ENCODE measurements at regions not wholly inside any gene's neighbourhood (a gene's known extent, or its start where the extent isn't known, plus 50 kb on each side); places are given as distances from the start of the nearest gene placed in this dataset.

- Histone ChIP-seq H3K9ac (ENCODE audit: low read length) (no peak overlapping the region), H3K27me3 (ENCODE audit: control insufficient read depth in 1 of 2, insufficient read depth in 2 of 2, low read length in 2 of 2) (no peaks in the 10 kb centered on the region), H3K9me3 (ENCODE audit: low read length) (no peaks in the 10 kb centered on the region), H3K27ac (ENCODE audit: low read depth, low read length) (no peak overlapping the region), H3K4me3 (ENCODE audit: low read depth in 1 of 2, low read length in 2 of 2) (no peak overlapping the region), H3K4me1 (ENCODE audit: insufficient read depth, low read length) (peaks cover 8% of the 10 kb centered on the region), H3K36me3 (ENCODE audit: insufficient read depth, low read length) (no peaks in the 10 kb centered on the region)
Observed at GRCh38 chr10:117471344-117471874, 71.1 kb upstream of the EMX2 start.

- Histone ChIP-seq H3K9ac (ENCODE audit: low read length) (no peak overlapping the region), H3K27me3 (ENCODE audit: control insufficient read depth in 1 of 2, insufficient read depth in 2 of 2, low read length in 2 of 2) (no peaks in the 10 kb centered on the region), H3K4me3 (ENCODE audit: low read depth in 1 of 2, low read length in 2 of 2) (no peak overlapping the region), H3K4me1 (ENCODE audit: insufficient read depth, low read length) (peaks cover 3% of the 10 kb centered on the region), H3K27ac (ENCODE audit: low read depth, low read length) (no peak overlapping the region), H3K9me3 (ENCODE audit: low read length) (no peaks in the 10 kb centered on the region), H3K36me3 (ENCODE audit: insufficient read depth, low read length) (no peaks in the 10 kb centered on the region)
Observed at GRCh38 chr10:117470733-117471132, 71.8 kb upstream of the EMX2 start.

- no peak overlapping the region for H3K9ac ChIP-seq (ENCODE audit: low read length)
Observed at GRCh38 chr10:117468665-117469064, 73.9 kb upstream of the EMX2 start.

GRCh38 chr10:117464176-117464575, 78.4 kb upstream of the EMX2 start:
- Histone ChIP-seq H3K4me3 (ENCODE audit: low read depth in 1 of 2, low read length in 2 of 2) (no peak overlapping the region), H3K36me3 (ENCODE audit: insufficient read depth, low read length) (no peaks in the 10 kb centered on the region), H3K27ac (ENCODE audit: low read depth, low read length) (no peak overlapping the region), H3K9me3 (ENCODE audit: low read length) (no peaks in the 10 kb centered on the region), H3K9ac (ENCODE audit: low read length) (no peak overlapping the region), H3K4me1 (ENCODE audit: insufficient read depth, low read length) (peaks cover 25% of the 10 kb centered on the region), H3K27me3 (ENCODE audit: control insufficient read depth in 1 of 2, insufficient read depth in 2 of 2, low read length in 2 of 2) (no peaks in the 10 kb centered on the region)

More at GRCh38 chr10:117468665-117469064, 73.9 kb upstream of the EMX2 start:
- H3K4me3 ChIP-seq (ENCODE audit: low read depth in 1 of 2, low read length in 2 of 2): no peak overlapping the region
- no peaks in the 10 kb centered on the region for H3K36me3 ChIP-seq (ENCODE audit: insufficient read depth, low read length)
- no peaks in the 10 kb centered on the region for H3K27me3 ChIP-seq (ENCODE audit: control insufficient read depth in 1 of 2, insufficient read depth in 2 of 2, low read length in 2 of 2)
- no peaks in the 10 kb centered on the region for H3K9me3 ChIP-seq (ENCODE audit: low read length)
- no peaks in the 10 kb centered on the region for H3K4me1 ChIP-seq (ENCODE audit: insufficient read depth, low read length)
- no peak overlapping the region for H3K27ac ChIP-seq (ENCODE audit: low read depth, low read length)

GRCh38 chr10:117463545-117463920, 79.0 kb upstream of the EMX2 start:
- Histone ChIP-seq H3K27me3 (ENCODE audit: control insufficient read depth in 1 of 2, insufficient read depth in 2 of 2, low read length in 2 of 2) (no peaks in the 10 kb centered on the region), H3K9ac (ENCODE audit: low read length) (no peak overlapping the region), H3K36me3 (ENCODE audit: insufficient read depth, low read length) (no peaks in the 10 kb centered on the region), H3K4me1 (ENCODE audit: insufficient read depth, low read length) (peaks cover 31% of the 10 kb centered on the region), H3K9me3 (ENCODE audit: low read length) (no peaks in the 10 kb centered on the region), H3K27ac (ENCODE audit: low read depth, low read length) (no peak overlapping the region), H3K4me3 (ENCODE audit: low read depth in 1 of 2, low read length in 2 of 2) (no peak overlapping the region)

GRCh38 chr10:117462816-117463544, 79.6 kb upstream of the EMX2 start:
- Histone ChIP-seq H3K4me1 (ENCODE audit: insufficient read depth, low read length) (peaks cover 37% of the 10 kb centered on the region), H3K4me3 (ENCODE audit: low read depth in 1 of 2, low read length in 2 of 2) (peak overlapping the region in 1 of 2 donors; percentile 9), H3K9ac (ENCODE audit: low read length) (no peak overlapping the region), H3K27ac (ENCODE audit: low read depth, low read length) (peak overlapping the region; percentile 64), H3K9me3 (ENCODE audit: low read length) (no peaks in the 10 kb centered on the region), H3K27me3 (ENCODE audit: control insufficient read depth in 1 of 2, insufficient read depth in 2 of 2, low read length in 2 of 2) (no peaks in the 10 kb centered on the region), H3K36me3 (ENCODE audit: insufficient read depth, low read length) (no peaks in the 10 kb centered on the region)

GRCh38 chr10:117462424-117462792, 80.1 kb upstream of the EMX2 start:
- Histone ChIP-seq H3K27ac (ENCODE audit: low read depth, low read length) (peak overlapping the region; percentile 64), H3K9ac (ENCODE audit: low read length) (peak overlapping the region; percentile 79), H3K9me3 (ENCODE audit: low read length) (no peaks in the 10 kb centered on the region)

GRCh38 chr10:117461766-117462423, 80.7 kb upstream of the EMX2 start:
- Histone ChIP-seq H3K27ac (ENCODE audit: low read depth, low read length) (peak overlapping the region; percentile 86), H3K36me3 (ENCODE audit: insufficient read depth, low read length) (no peaks in the 10 kb centered on the region), H3K9me3 (ENCODE audit: low read length) (no peaks in the 10 kb centered on the region), H3K4me3 (ENCODE audit: low read depth in 1 of 2, low read length in 2 of 2) (peak overlapping the region in 1 of 2 donors; percentile 19), H3K27me3 (ENCODE audit: control insufficient read depth in 1 of 2, insufficient read depth in 2 of 2, low read length in 2 of 2) (no peaks in the 10 kb centered on the region), H3K4me1 (ENCODE audit: insufficient read depth, low read length) (peaks cover 47% of the 10 kb centered on the region), H3K9ac (ENCODE audit: low read length) (peak overlapping the region; percentile 79)

More at GRCh38 chr10:117462424-117462792, 80.1 kb upstream of the EMX2 start:
- H3K4me3 ChIP-seq (ENCODE audit: low read depth in 1 of 2, low read length in 2 of 2): peak overlapping the region in 1 of 2 donors; percentile 11
- H3K4me1 ChIP-seq (ENCODE audit: insufficient read depth, low read length): peaks cover 43% of the 10 kb centered on the region
- no peaks in the 10 kb centered on the region for H3K27me3 ChIP-seq (ENCODE audit: control insufficient read depth in 1 of 2, insufficient read depth in 2 of 2, low read length in 2 of 2)
- no peaks in the 10 kb centered on the region for H3K36me3 ChIP-seq (ENCODE audit: insufficient read depth, low read length)

- peak overlapping the region in 1 of 2 donors; percentile 19 for H3K4me3 ChIP-seq (ENCODE audit: low read depth in 1 of 2, low read length in 2 of 2)
- no peaks in the 10 kb centered on the region for H3K27me3 ChIP-seq (ENCODE audit: control insufficient read depth in 1 of 2, insufficient read depth in 2 of 2, low read length in 2 of 2)
- H3K9me3 ChIP-seq (ENCODE audit: low read length): no peaks in the 10 kb centered on the region
- peaks cover 47% of the 10 kb centered on the region for H3K4me1 ChIP-seq (ENCODE audit: insufficient read depth, low read length)
- H3K27ac ChIP-seq (ENCODE audit: low read depth, low read length): peak overlapping the region; percentile 86
- H3K36me3 ChIP-seq (ENCODE audit: insufficient read depth, low read length): no peaks in the 10 kb centered on the region
- no peak overlapping the region for H3K9ac ChIP-seq (ENCODE audit: low read length)
Observed at GRCh38 chr10:117460846-117461765, 81.4 kb upstream of the EMX2 start.

- no peak overlapping the region for H3K4me3 ChIP-seq (ENCODE audit: low read depth in 1 of 2, low read length in 2 of 2)
- peaks cover 47% of the 10 kb centered on the region for H3K4me1 ChIP-seq (ENCODE audit: insufficient read depth, low read length)
- H3K27me3 ChIP-seq (ENCODE audit: control insufficient read depth in 1 of 2, insufficient read depth in 2 of 2, low read length in 2 of 2): no peaks in the 10 kb centered on the region
- no peak overlapping the region for H3K9ac ChIP-seq (ENCODE audit: low read length)
- H3K27ac ChIP-seq (ENCODE audit: low read depth, low read length): no peak overlapping the region
- H3K36me3 ChIP-seq (ENCODE audit: insufficient read depth, low read length): no peaks in the 10 kb centered on the region
- no peaks in the 10 kb centered on the region for H3K9me3 ChIP-seq (ENCODE audit: low read length)
Observed at GRCh38 chr10:117458571-117458970, 83.3 kb upstream of the PDZD8 start.

GRCh38 chr10:117457932-117458331, 82.7 kb upstream of the PDZD8 start:
- H3K27ac ChIP-seq (ENCODE audit: low read depth, low read length): no peak overlapping the region
- no peak overlapping the region for H3K4me3 ChIP-seq (ENCODE audit: low read depth in 1 of 2, low read length in 2 of 2)

More at GRCh38 chr10:117457932-117458331, 82.7 kb upstream of the PDZD8 start:
- Histone ChIP-seq H3K27me3 (ENCODE audit: control insufficient read depth in 1 of 2, insufficient read depth in 2 of 2, low read length in 2 of 2) (no peaks in the 10 kb centered on the region), H3K9me3 (ENCODE audit: low read length) (no peaks in the 10 kb centered on the region), H3K36me3 (ENCODE audit: insufficient read depth, low read length) (no peaks in the 10 kb centered on the region), H3K4me1 (ENCODE audit: insufficient read depth, low read length) (peaks cover 46% of the 10 kb centered on the region), H3K9ac (ENCODE audit: low read length) (no peak overlapping the region)

Data from muscle layer of colon (tissue), 2 donors.